Liver (tissue), 8 donors: ENCODE measurements at regions not wholly inside any gene's neighbourhood (a gene's known extent, or its start where the extent isn't known, plus 50 kb on each side); places are given as distances from the start of the nearest gene placed in this dataset.

Experiments
- DNase-seq: peaks from one replicate; pipeline ENCODE4 v3.0.0-alpha.2; 2017; ENCODE audit warnings: low spot score
- H3K27ac ChIP-seq, 2 donors: one replicate each; pipeline ENCODE4 v1.7.0; 2013; ENCODE audit warnings: inconsistent platforms in 2 of 2, low read length in 2 of 2, control low read depth in 1 of 2, low read depth in 1 of 2, mild to moderate bottlenecking in 1 of 2
- H3K27me3 ChIP-seq, 4 donors: one replicate each; pipeline versions ENCODE4 v1.6.1 to v1.7.0; 2013; ENCODE audit warnings: low read length in 3 of 4, inconsistent platforms in 1 of 4, mild to moderate bottlenecking in 1 of 4, moderate library complexity in 1 of 4; ENCODE audit not compliant: control insufficient read depth in 4 of 4, insufficient read depth in 4 of 4
- H3K36me3 ChIP-seq, 4 donors: one replicate each; pipeline versions ENCODE4 v1.6.1 to v1.7.0; 2013; ENCODE audit warnings: low read length in 3 of 4, mild to moderate bottlenecking in 3 of 4, low read depth in 1 of 4, moderate library complexity in 1 of 4; ENCODE audit not compliant: control insufficient read depth in 4 of 4, insufficient read depth in 3 of 4
- H3K4me1 ChIP-seq, 4 donors: one replicate each; pipeline versions ENCODE4 v1.6.1 to v1.7.0; 2013; ENCODE audit warnings: low read length in 3 of 4, mild to moderate bottlenecking in 3 of 4, moderate library complexity in 1 of 4; ENCODE audit not compliant: control insufficient read depth in 4 of 4, insufficient read depth in 4 of 4
- H3K4me3 ChIP-seq, 3 donors: one replicate each; pipeline versions ENCODE4 v1.6.1 to v1.7.0; 2013; ENCODE audit warnings: low read length in 3 of 3, control low read depth in 1 of 3, low read depth in 1 of 3, mild to moderate bottlenecking in 1 of 3
- H3K9ac ChIP-seq, 2 donors: one replicate each; pipeline ENCODE4 v1.7.0; 2013; ENCODE audit warnings: low read length in 2 of 2, mild to moderate bottlenecking in 2 of 2, moderate library complexity in 2 of 2, control low read depth in 1 of 2, low read depth in 1 of 2
- H3K9me3 ChIP-seq, 4 donors: one replicate each; pipeline versions ENCODE4 v1.6.1 to v1.7.0; 2013; ENCODE audit warnings: low read length in 3 of 4; ENCODE audit not compliant: control insufficient read depth in 4 of 4
- CTCF ChIP-seq: fragments of 150-350 bp; IDR thresholded peaks from 2 replicates; pipeline ENCODE4 v1.5.1; 2017; ENCODE audit warnings: improper control_type of control experiment, low read depth, low read length; ENCODE audit not compliant: missing input control
- EGR1 ChIP-seq, 2 donors: IDR thresholded peaks; 2 replicates each; pipeline ENCODE4 v1.6.1; 2016 to 2018; ENCODE audit warnings: antibody characterized with exemption in 2 of 2, low read depth in 2 of 2
- FOXA1 ChIP-seq: IDR thresholded peaks from 2 replicates; pipeline ENCODE4 v1.6.1; 2016; ENCODE audit warnings: antibody characterized with exemption
- FOXA2 ChIP-seq: IDR thresholded peaks from 2 replicates; pipeline ENCODE4 v1.6.1; 2016; ENCODE audit warnings: antibody characterized with exemption
- GABPA ChIP-seq, 2 donors: IDR thresholded peaks in 1 of 2; conservative IDR thresholded peaks in 1 of 2; 2 replicates each; pipeline ENCODE4 v1.6.1; 2016; ENCODE audit warnings: antibody characterized with exemption in 2 of 2, mild to moderate bottlenecking in 1 of 2, moderate library complexity in 1 of 2
- HNF4A ChIP-seq, 2 donors: conservative IDR thresholded peaks; 2 replicates each; pipeline ENCODE4 v1.6.1; 2016; ENCODE audit warnings: antibody characterized with exemption in 2 of 2, mild to moderate bottlenecking in 2 of 2
- HNF4G ChIP-seq: IDR thresholded peaks from 2 replicates; pipeline ENCODE4 v1.6.1; 2016; ENCODE audit warnings: antibody characterized with exemption
- JUND ChIP-seq, 2 donors: IDR thresholded peaks; 2 replicates each; pipeline ENCODE4 v1.6.1; 2016; ENCODE audit warnings: antibody characterized with exemption in 2 of 2
- NR2F2 ChIP-seq: IDR thresholded peaks from 2 replicates; pipeline ENCODE4 v1.6.1; 2016; ENCODE audit warnings: antibody characterized with exemption
- REST ChIP-seq: IDR thresholded peaks from 2 replicates; pipeline ENCODE4 v1.6.1; 2016; ENCODE audit warnings: antibody characterized with exemption, mild to moderate bottlenecking
- RXRA ChIP-seq, 2 donors: IDR thresholded peaks; 2 replicates each; pipeline ENCODE4 v1.6.1; 2017 to 2018; ENCODE audit warnings: antibody characterized with exemption in 2 of 2, mild to moderate bottlenecking in 1 of 2
- SP1 ChIP-seq: IDR thresholded peaks from 2 replicates; pipeline ENCODE4 v1.6.1; 2018; ENCODE audit warnings: antibody characterized with exemption, mild to moderate bottlenecking
- TAF1 ChIP-seq: conservative IDR thresholded peaks from 2 replicates; pipeline ENCODE4 v1.6.1; 2016; ENCODE audit warnings: antibody characterized with exemption, mild to moderate bottlenecking
- WGBS: extraction: QIAGEN DNeasy Blood & Tissue Kit; methylation state at CpG from one replicate; pipeline ENCODE4 v1.1.7; 2013; 5-methylcytosine and 5-hydroxymethylcytosine counted together
- TF ChIP-seq, protein P1 (sequence below): IDR thresholded peaks from 2 replicates; pipeline ENCODE4 v1.6.1; 2016; ENCODE audit warnings: antibody characterized with exemption
- TF ChIP-seq, protein P2 (sequence below): IDR thresholded peaks from 2 replicates; pipeline ENCODE4 v1.6.1; 2016; ENCODE audit warnings: antibody characterized with exemption
- donor health status: healthy.
- donor health status: healthy.
- donor health status: healthy.
- donor health status: healthy.
- donor health status: healthy.

DNA sequence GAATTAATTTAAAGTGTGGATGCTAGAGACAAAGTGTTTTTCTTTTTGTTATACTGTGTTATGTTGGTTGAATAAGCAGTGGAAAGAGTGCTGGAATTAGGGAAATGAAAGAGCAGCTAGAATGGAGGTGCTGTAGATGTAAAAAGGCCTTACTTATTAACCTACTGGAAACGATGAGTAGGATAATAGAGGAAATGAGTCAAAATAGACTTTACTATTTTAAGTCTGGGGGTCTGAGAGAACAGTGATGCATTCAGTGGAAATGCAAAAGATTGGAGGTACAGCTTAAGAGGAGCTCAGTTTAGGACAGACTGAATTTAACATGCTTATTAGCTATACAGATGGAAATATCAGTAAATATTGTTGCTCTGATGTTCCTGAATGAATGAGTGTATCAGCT is 674.0 kb downstream of the OTOL1 start:
- H3K27ac ChIP-seq, result no peak overlapping the region
- TF ChIP-seq CTCF (no peak), HNF4G (no peak), TAF1 (no peak), RXRA (IDR thresholded peaks at IDR 0.05) (no peak)
- H3K4me1 ChIP-seq, result no peaks in the 10 kb centered on the region
- H3K9ac ChIP-seq, result no peak overlapping the region
- H3K4me3 ChIP-seq, result no peak overlapping the region
- no peak for DNase-seq
- WGBS, result 57% methylated on average over 1 of the region's 1 CpG
- H3K9me3 ChIP-seq, result no peaks in the 10 kb centered on the region
- H3K27me3 ChIP-seq, result no peaks in the 10 kb centered on the region
- H3K36me3 ChIP-seq, result no peaks in the 10 kb centered on the region

DNA sequence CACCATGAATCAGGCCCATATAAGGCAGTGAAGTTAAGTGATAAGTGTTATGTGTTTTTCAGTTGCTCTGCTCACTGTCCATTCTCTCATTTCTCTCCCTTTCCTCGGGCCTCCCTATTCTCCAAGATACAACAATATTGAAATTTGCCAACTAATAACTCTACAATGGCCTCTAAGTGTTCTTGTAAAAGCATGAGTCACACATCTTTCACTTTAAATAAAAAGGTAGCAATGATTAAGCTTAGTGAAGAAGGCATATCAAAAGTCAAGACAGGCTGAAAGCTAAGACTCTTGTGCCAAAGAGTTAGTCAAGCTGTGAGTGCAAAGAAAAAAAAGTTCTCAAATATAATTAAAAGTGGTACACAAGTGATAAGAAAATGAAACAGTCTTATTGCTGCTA is 675.4 kb downstream of the OTOL1 start:
- no peak overlapping the region for H3K4me3 ChIP-seq
- DNase-seq, result no peak
- H3K4me1 ChIP-seq, result no peaks in the 10 kb centered on the region
- H3K9me3 ChIP-seq, result no peaks in the 10 kb centered on the region
- no peak overlapping the region for H3K9ac ChIP-seq
- 48% methylated on average over 1 of the region's 1 CpG for WGBS
- no peaks in the 10 kb centered on the region for H3K36me3 ChIP-seq
- no peak overlapping the region for H3K27ac ChIP-seq
- H3K27me3 ChIP-seq, result no peaks in the 10 kb centered on the region
- TF ChIP-seq FOXA2 (no peak), EGR1 (IDR thresholded peaks at IDR 0.05; ENCODE audit: low read depth in 2 of 2) (no peak), HNF4A (conservative IDR thresholded peaks at IDR 0.05) (no peak), SP1 (no peak), TAF1 (no peak), JUND (IDR thresholded peaks at IDR 0.05) (no peak), NR2F2 (no peak), REST (no peak), FOXA1 (no peak), GABPA (IDR thresholded peaks at IDR 0.05 in 1 of 2, conservative IDR thresholded peaks at IDR 0.05 in 1 of 2) (no peak), RXRA (IDR thresholded peaks at IDR 0.05) (no peak)
- TF ChIP-seq, protein P1, sequence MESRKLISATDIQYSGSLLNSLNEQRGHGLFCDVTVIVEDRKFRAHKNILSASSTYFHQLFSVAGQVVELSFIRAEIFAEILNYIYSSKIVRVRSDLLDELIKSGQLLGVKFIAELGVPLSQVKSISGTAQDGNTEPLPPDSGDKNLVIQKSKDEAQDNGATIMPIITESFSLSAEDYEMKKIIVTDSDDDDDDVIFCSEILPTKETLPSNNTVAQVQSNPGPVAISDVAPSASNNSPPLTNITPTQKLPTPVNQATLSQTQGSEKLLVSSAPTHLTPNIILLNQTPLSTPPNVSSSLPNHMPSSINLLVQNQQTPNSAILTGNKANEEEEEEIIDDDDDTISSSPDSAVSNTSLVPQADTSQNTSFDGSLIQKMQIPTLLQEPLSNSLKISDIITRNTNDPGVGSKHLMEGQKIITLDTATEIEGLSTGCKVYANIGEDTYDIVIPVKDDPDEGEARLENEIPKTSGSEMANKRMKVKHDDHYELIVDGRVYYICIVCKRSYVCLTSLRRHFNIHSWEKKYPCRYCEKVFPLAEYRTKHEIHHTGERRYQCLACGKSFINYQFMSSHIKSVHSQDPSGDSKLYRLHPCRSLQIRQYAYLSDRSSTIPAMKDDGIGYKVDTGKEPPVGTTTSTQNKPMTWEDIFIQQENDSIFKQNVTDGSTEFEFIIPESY, result no peak
- TF ChIP-seq, protein P2, sequence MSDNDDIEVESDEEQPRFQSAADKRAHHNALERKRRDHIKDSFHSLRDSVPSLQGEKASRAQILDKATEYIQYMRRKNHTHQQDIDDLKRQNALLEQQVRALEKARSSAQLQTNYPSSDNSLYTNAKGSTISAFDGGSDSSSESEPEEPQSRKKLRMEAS, result no peak
